ENCODE measurements at regions not wholly inside any gene's neighbourhood (a gene's known extent, or its start where the extent isn't known, plus 50 kb on each side); places are given as distances from the start of the nearest gene placed in this dataset.

DNA sequence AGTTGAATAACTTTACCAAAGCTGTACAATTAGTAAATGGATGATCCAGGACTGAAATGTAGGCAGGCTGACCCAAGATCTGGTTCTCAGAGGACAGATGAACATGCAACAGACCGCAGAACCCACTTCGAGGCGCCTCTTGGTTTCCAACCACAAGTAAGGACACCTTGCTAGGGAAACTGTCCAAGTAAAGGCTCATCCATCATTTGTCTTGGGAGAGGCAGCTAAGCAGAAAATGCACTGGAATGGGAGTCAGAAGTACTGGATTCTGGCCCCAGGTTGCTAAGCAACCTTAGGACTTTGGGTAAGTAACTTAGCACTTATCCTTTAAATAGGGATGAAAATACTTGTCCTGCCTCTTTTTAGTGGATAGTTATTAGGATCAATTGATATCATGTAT, 366.3 kb upstream of the LRRC3B start:
- TF ChIP-seq POLR2A (IDR thresholded peaks at IDR 0.05; ENCODE audit: low read depth, low read length), result no peak
- no peak for TF ChIP-seq POU2F2 (IDR thresholded peaks at IDR 0.05; ENCODE audit: low read depth, low read length)
- no peak for TF ChIP-seq POLR2AphosphoS5 (IDR thresholded peaks at IDR 0.05; ENCODE audit: low read depth, low read length)

Data from GM12891 (cell line).